ENCODE measurements at regions not wholly inside any gene's neighbourhood (a gene's known extent, or its start where the extent isn't known, plus 50 kb on each side); places are given as distances from the start of the nearest gene placed in this dataset.

GRCh38 chr4:97104666-97105065, 1038.6 kb downstream of the STPG2 start:
- no peak for TF ChIP-seq MAX (IDR thresholded peaks at IDR 0.05)
- no peak for TF ChIP-seq CREB1 (IDR thresholded peaks at IDR 0.05; ENCODE audit: low read depth)
- TF ChIP-seq CEBPB (IDR thresholded peaks at IDR 0.05), result no peak
- TF ChIP-seq EP300 (IDR thresholded peaks at IDR 0.05; ENCODE audit: borderline replicate concordance), result no peak
- TF ChIP-seq NFIC (IDR thresholded peaks at IDR 0.05), result no peak
- TF ChIP-seq USF1 (IDR thresholded peaks at IDR 0.05), result no peak
- no peak for TF ChIP-seq RAD21 (IDR thresholded peaks at IDR 0.05; ENCODE audit: low read depth)
- no peak for TF ChIP-seq FOXM1 (IDR thresholded peaks at IDR 0.05; ENCODE audit: borderline replicate concordance, low read depth)
- TF ChIP-seq EGR1 (IDR thresholded peaks at IDR 0.05), result no peak
- no peak for TF ChIP-seq YY1 (IDR thresholded peaks at IDR 0.05; ENCODE audit: low read depth)

Data from Ishikawa (cell line).